ENCODE measurements at regions not wholly inside any gene's neighbourhood (a gene's known extent, or its start where the extent isn't known, plus 50 kb on each side); places are given as distances from the start of the nearest gene placed in this dataset.

GRCh38 chr13:27005976-27006518 is 165.6 kb downstream of the USP12 start:
- H3K4me1 ChIP-seq (ENCODE audit: control insufficient read depth in 2 of 3, insufficient read depth in 2 of 3, low read depth in 1 of 3, low read length in 3 of 3): peaks cover 0 to 11% (median 5%) of the 10 kb centered on the region in 3 donors
- DNase-seq (no peak), FAIRE-seq (no peak)
- intact Hi-C loops (cut with DNase I): no loop called here
- no peaks in the 10 kb centered on the region for H3K27me3 ChIP-seq (ENCODE audit: control insufficient read depth, insufficient read depth, low read length)
- H3K27ac ChIP-seq (ENCODE audit: low read depth in 2 of 2, low read length in 2 of 2): no peak overlapping the region
- no peak overlapping the region for H3K4me3 ChIP-seq (ENCODE audit: low read length in 3 of 3)
- H3K9me3 ChIP-seq (ENCODE audit: control insufficient read depth in 2 of 3, insufficient read depth in 1 of 3, low read length in 3 of 3): no peaks in the 10 kb centered on the region
- no peaks in the 10 kb centered on the region for H3K36me3 ChIP-seq (ENCODE audit: control insufficient read depth in 2 of 3, insufficient read depth in 3 of 3, low read length in 3 of 3)
- no peak overlapping the region for H3K9ac ChIP-seq (ENCODE audit: low read length in 3 of 3)
- no peak for TF ChIP-seq CTCF (IDR thresholded peaks at IDR 0.05; ENCODE audit: borderline replicate concordance, extremely low read depth, insufficient read depth)

- Histone ChIP-seq H3K36me3 (ENCODE audit: control insufficient read depth in 2 of 3, insufficient read depth in 3 of 3, low read length in 3 of 3) (no peaks in the 10 kb centered on the region), H3K4me1 (ENCODE audit: control insufficient read depth in 2 of 3, insufficient read depth in 2 of 3, low read depth in 1 of 3, low read length in 3 of 3) (peaks cover 0 to 11% (median 5%) of the 10 kb centered on the region in 3 donors), H3K27me3 (ENCODE audit: control insufficient read depth, insufficient read depth, low read length) (no peaks in the 10 kb centered on the region), H3K4me3 (ENCODE audit: low read length in 3 of 3) (no peak overlapping the region), H3K9ac (ENCODE audit: low read length in 3 of 3) (no peak overlapping the region), H3K9me3 (ENCODE audit: control insufficient read depth in 2 of 3, insufficient read depth in 1 of 3, low read length in 3 of 3) (no peaks in the 10 kb centered on the region), H3K27ac (ENCODE audit: low read depth in 2 of 2, low read length in 2 of 2) (no peak overlapping the region)
- FAIRE-seq (no peak), DNase-seq (peak in 1 of 5 donors; percentile 27)
- intact Hi-C loops (cut with DNase I): no loop called here
- no peak for TF ChIP-seq CTCF (IDR thresholded peaks at IDR 0.05; ENCODE audit: borderline replicate concordance, extremely low read depth, insufficient read depth)
These were observed 166.1 kb downstream of the USP12 start for GRCh38 chr13:27005556-27005955.

- H3K4me1 ChIP-seq (ENCODE audit: control insufficient read depth in 2 of 3, insufficient read depth in 2 of 3, low read depth in 1 of 3, low read length in 3 of 3): peaks cover 0 to 11% (median 5%) of the 10 kb centered on the region in 3 donors
- DNase-seq (peak in 1 of 5 donors; percentile 29), FAIRE-seq (no peak)
- no peak overlapping the region for H3K4me3 ChIP-seq (ENCODE audit: low read length in 3 of 3)
- no peaks in the 10 kb centered on the region for H3K36me3 ChIP-seq (ENCODE audit: control insufficient read depth in 2 of 3, insufficient read depth in 3 of 3, low read length in 3 of 3)
- H3K9me3 ChIP-seq (ENCODE audit: control insufficient read depth in 2 of 3, insufficient read depth in 1 of 3, low read length in 3 of 3): no peaks in the 10 kb centered on the region
- no peaks in the 10 kb centered on the region for H3K27me3 ChIP-seq (ENCODE audit: control insufficient read depth, insufficient read depth, low read length)
- no peak for TF ChIP-seq CTCF (IDR thresholded peaks at IDR 0.05; ENCODE audit: borderline replicate concordance, extremely low read depth, insufficient read depth)
- no peak overlapping the region for H3K9ac ChIP-seq (ENCODE audit: low read length in 3 of 3)
- no peak overlapping the region for H3K27ac ChIP-seq (ENCODE audit: low read depth in 2 of 2, low read length in 2 of 2)
- intact Hi-C loops (cut with DNase I): no loop called here
These were observed 166.7 kb downstream of the USP12 start for GRCh38 chr13:27004866-27005265.

- no peaks in the 10 kb centered on the region for H3K9me3 ChIP-seq (ENCODE audit: control insufficient read depth in 2 of 3, insufficient read depth in 1 of 3, low read length in 3 of 3)
- no peaks in the 10 kb centered on the region for H3K27me3 ChIP-seq (ENCODE audit: control insufficient read depth, insufficient read depth, low read length)
- H3K4me3 ChIP-seq (ENCODE audit: low read length in 3 of 3): no peak overlapping the region
- H3K4me1 ChIP-seq (ENCODE audit: control insufficient read depth in 2 of 3, insufficient read depth in 2 of 3, low read depth in 1 of 3, low read length in 3 of 3): peaks cover 0 to 11% (median 5%) of the 10 kb centered on the region in 3 donors
- intact Hi-C loops (cut with DNase I): no loop called here
- FAIRE-seq (no peak), DNase-seq (peak in 1 of 5 donors; percentile 19)
- no peak overlapping the region for H3K9ac ChIP-seq (ENCODE audit: low read length in 3 of 3)
- no peaks in the 10 kb centered on the region for H3K36me3 ChIP-seq (ENCODE audit: control insufficient read depth in 2 of 3, insufficient read depth in 3 of 3, low read length in 3 of 3)
- no peak overlapping the region for H3K27ac ChIP-seq (ENCODE audit: low read depth in 2 of 2, low read length in 2 of 2)
- TF ChIP-seq CTCF (IDR thresholded peaks at IDR 0.05; ENCODE audit: borderline replicate concordance, extremely low read depth, insufficient read depth): no peak
These were observed 167.3 kb downstream of the USP12 start for GRCh38 chr13:27004326-27004725.

Measured in kidney (tissue), 13 donors.